Karpas-422 (cell line): ENCODE measurements at regions not wholly inside any gene's neighbourhood (a gene's known extent, or its start where the extent isn't known, plus 50 kb on each side); places are given as distances from the start of the nearest gene placed in this dataset.
"Not testable (repeated sequence)": the region's sequence is repeated elsewhere in the genome, so short reads cannot be mapped to it uniquely, and the experiment has no call there.

Experiments used
- DNase-seq: peaks from one replicate; pipeline ENCODE4 v3.0.0-alpha.2; 2015
- H2AFZ ChIP-seq: fragments of 200-600 bp; sonication (generic); 2 replicates; pipeline ENCODE4 v1.6.1; 2014; ENCODE audit warnings: antibody characterized with exemption, low read length, mixed read lengths
- H3K27ac ChIP-seq: fragments of 200-600 bp; sonication (generic); 2 replicates; pipeline ENCODE4 v1.5.1; 2014; ENCODE audit warnings: mild to moderate bottlenecking, low read length, moderate library complexity
- H3K27me3 ChIP-seq: fragments of 200-600 bp; sonication (generic); 2 replicates; pipeline ENCODE4 v1.6.1; 2014; ENCODE audit warnings: low read length, mixed read lengths
- H3K36me3 ChIP-seq: fragments of 200-600 bp; sonication (generic); 2 replicates; pipeline ENCODE4 v1.6.1; 2014; ENCODE audit warnings: low read length, mixed read lengths; ENCODE audit not compliant: insufficient read depth
- H3K4me1 ChIP-seq: fragments of 200-600 bp; sonication (generic); 2 replicates; pipeline ENCODE4 v1.6.1; 2014; ENCODE audit warnings: mild to moderate bottlenecking, low read length, mixed read lengths
- H3K4me2 ChIP-seq: fragments of 200-600 bp; sonication (generic); 2 replicates; pipeline ENCODE4 v1.6.1; 2014; ENCODE audit warnings: low read length, low read depth, mild to moderate bottlenecking; ENCODE audit not compliant: poor library complexity, severe bottlenecking
- H3K4me3 ChIP-seq: fragments of 200-600 bp; sonication (generic); 2 replicates; pipeline ENCODE4 v1.5.1; 2014; ENCODE audit warnings: mild to moderate bottlenecking, antibody characterized with exemption, low read length, mixed read lengths
- H3K79me2 ChIP-seq: fragments of 200-600 bp; sonication (generic); 2 replicates; pipeline ENCODE4 v1.6.1; 2014; ENCODE audit warnings: mild to moderate bottlenecking, low read length, mixed read lengths
- H3K9ac ChIP-seq: fragments of 200-600 bp; sonication (generic); 2 replicates; pipeline ENCODE4 v1.6.0; 2014; ENCODE audit warnings: low read length
- H3K9me2 ChIP-seq: fragments of 200-600 bp; sonication (generic), shearing (Covaris generic); replicated peaks from 2 replicates; pipeline ENCODE4 v1.6.0; 2014; ENCODE audit warnings: mild to moderate bottlenecking, low read length, moderate library complexity; ENCODE audit not compliant: insufficient read depth
- H3K9me3 ChIP-seq: fragments of 300-700, 200-600 bp; sonication (generic); 2 replicates; pipeline ENCODE4 v1.6.1; 2014; ENCODE audit warnings: low read length, mixed read lengths
- H4K20me1 ChIP-seq: fragments of 200-600 bp; sonication (generic); 2 replicates; pipeline ENCODE4 v1.6.1; 2014; ENCODE audit warnings: mild to moderate bottlenecking, antibody characterized with exemption, low read length, low read depth; ENCODE audit not compliant: insufficient read depth

DNA sequence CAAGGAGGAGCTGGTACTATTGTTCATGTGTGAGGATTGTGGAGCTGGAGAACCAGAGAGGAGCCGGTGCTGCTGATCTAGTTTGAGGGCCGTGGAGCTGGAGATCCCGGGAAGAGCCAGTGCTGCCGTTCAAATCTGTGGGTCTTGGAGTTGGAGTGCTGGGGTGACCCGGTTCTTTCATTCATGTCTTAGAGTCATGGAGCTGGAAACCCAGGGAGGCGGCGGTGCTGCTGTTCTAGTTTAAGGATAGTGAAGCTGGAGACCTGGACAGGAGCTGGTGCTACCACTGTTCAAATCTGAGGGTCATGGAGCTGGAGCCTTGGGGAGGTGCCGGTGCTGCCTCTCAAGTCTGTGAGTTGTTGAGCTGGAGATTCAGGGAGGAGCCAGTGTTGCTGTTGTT is 88.5 kb upstream of the ZNF479 start:
- H3K79me2 ChIP-seq, result no peaks in the 10 kb centered on the region
- no peak overlapping the region for H3K4me2 ChIP-seq
- DNase-seq, result no peak
- no peaks in the 10 kb centered on the region for H3K27me3 ChIP-seq
- H3K9me3 ChIP-seq, result no peaks in the 10 kb centered on the region; the same call in none of the 2 replicates
- H3K4me1 ChIP-seq, result no peaks in the 10 kb centered on the region
- H3K27ac ChIP-seq, result no peak overlapping the region
- H3K9me2 ChIP-seq, result no peaks in the 10 kb centered on the region
- H2AFZ ChIP-seq, result no peak overlapping the region
- H3K9ac ChIP-seq, result no peak overlapping the region
- no peaks in the 10 kb centered on the region for H4K20me1 ChIP-seq
- no peaks in the 10 kb centered on the region for H3K36me3 ChIP-seq
- H3K4me3 ChIP-seq, result no peak overlapping the region

GRCh38 chr7:57225666-57226065 is 93.4 kb upstream of the ZNF479 start:
- Histone ChIP-seq H3K79me2 (no peaks in the 10 kb centered on the region), H3K4me3 (no peak overlapping the region), H2AFZ (no peak overlapping the region), H3K27ac (no peak overlapping the region), H3K4me1 (no peaks in the 10 kb centered on the region), H3K9ac (no peak overlapping the region), H3K9me2 (no peaks in the 10 kb centered on the region), H3K27me3 (no peaks in the 10 kb centered on the region), H3K9me3 (peaks cover 9% of the 10 kb centered on the region), H3K36me3 (no peaks in the 10 kb centered on the region), H3K4me2 (no peak overlapping the region), H4K20me1 (no peaks in the 10 kb centered on the region)
- DNase-seq, result no peak

- not testable (repeated sequence) for H3K4me1 ChIP-seq, H3K4me2 ChIP-seq, H3K9ac ChIP-seq, H3K4me3 ChIP-seq, H3K79me2 ChIP-seq, H4K20me1 ChIP-seq, H3K27me3 ChIP-seq, DNase-seq, H3K9me3 ChIP-seq, H3K27ac ChIP-seq, H3K9me2 ChIP-seq, H2AFZ ChIP-seq, H3K36me3 ChIP-seq
These were observed 109.0 kb upstream of the ZNF479 start for GRCh38 chr7:57241236-57241635.

DNA sequence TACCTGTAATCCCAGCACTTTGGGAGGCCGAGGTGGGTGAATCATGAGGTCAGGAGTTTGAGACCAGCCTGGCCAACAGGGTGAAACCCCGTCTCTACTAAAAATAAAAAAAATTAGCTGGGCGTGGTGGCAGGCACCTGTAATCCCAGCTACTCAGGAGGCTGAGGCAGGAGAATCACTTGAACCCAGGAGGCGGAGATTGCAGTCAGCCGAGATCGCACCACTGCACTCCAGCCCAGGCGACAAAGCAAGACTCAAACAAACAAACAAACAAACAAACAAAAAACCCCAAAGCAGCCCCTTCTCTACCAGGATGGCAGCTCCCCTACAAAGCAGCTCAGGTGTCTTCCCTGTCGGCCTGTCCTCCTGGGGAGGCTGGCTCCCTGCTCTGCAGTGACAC is 111.3 kb upstream of the ZNF479 start:
- not testable (repeated sequence) for H4K20me1 ChIP-seq, H3K9ac ChIP-seq, H3K9me3 ChIP-seq, H2AFZ ChIP-seq, H3K27ac ChIP-seq, H3K4me1 ChIP-seq, DNase-seq, H3K4me3 ChIP-seq, H3K4me2 ChIP-seq, H3K27me3 ChIP-seq, H3K9me2 ChIP-seq, H3K79me2 ChIP-seq, H3K36me3 ChIP-seq

DNA sequence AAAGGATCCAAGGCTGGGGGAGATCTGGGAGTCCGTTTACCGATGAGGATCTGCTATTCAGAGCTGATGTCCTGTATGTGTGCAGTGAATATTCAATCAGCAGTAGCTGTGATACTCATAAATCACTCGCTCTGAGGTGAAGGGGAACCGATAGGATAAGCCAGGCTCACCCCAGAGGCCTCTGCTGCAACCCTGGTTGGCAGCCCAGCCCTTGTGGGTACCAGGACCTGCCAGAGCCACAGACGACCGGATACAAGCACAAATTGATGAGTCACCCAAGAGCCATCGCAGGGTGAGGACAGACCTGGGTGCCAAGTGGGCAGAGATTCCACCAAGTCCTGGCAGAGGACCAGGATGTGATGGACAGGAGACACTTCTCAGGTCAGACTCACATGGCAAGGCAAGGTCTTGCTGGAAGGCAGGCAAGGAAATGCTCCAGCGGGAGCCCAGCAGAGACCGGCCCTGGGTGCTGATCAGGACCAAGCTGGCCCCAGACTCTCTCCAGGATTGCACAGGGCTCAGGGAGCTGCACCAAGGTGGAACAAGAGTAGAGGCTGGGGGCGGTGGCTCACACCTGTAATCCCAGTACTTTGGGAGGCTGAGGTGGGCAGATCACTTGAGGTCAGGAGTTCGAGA is 112.2 kb upstream of the ZNF479 start:
- not testable (repeated sequence) for H3K36me3 ChIP-seq, DNase-seq, H2AFZ ChIP-seq, H3K9ac ChIP-seq, H3K27ac ChIP-seq, H3K27me3 ChIP-seq, H3K9me3 ChIP-seq, H4K20me1 ChIP-seq, H3K9me2 ChIP-seq, H3K4me1 ChIP-seq, H3K4me2 ChIP-seq, H3K79me2 ChIP-seq, H3K4me3 ChIP-seq

- H3K4me3 ChIP-seq, result no peak overlapping the region
- H2AFZ ChIP-seq, result no peak overlapping the region
- H3K4me2 ChIP-seq, result no peak overlapping the region
- H3K79me2 ChIP-seq, result no peaks in the 10 kb centered on the region
- H3K9ac ChIP-seq, result no peak overlapping the region
- H3K4me1 ChIP-seq, result no peaks in the 10 kb centered on the region
- no peak for DNase-seq
- H4K20me1 ChIP-seq, result no peaks in the 10 kb centered on the region
- H3K27me3 ChIP-seq, result no peaks in the 10 kb centered on the region
- H3K36me3 ChIP-seq, result no peaks in the 10 kb centered on the region
- H3K27ac ChIP-seq, result no peak overlapping the region
- H3K9me2 ChIP-seq, result no peaks in the 10 kb centered on the region
- peaks cover 9% of the 10 kb centered on the region for H3K9me3 ChIP-seq
These were observed 113.0 kb upstream of the ZNF479 start for GRCh38 chr7:57245206-57245605.

DNA sequence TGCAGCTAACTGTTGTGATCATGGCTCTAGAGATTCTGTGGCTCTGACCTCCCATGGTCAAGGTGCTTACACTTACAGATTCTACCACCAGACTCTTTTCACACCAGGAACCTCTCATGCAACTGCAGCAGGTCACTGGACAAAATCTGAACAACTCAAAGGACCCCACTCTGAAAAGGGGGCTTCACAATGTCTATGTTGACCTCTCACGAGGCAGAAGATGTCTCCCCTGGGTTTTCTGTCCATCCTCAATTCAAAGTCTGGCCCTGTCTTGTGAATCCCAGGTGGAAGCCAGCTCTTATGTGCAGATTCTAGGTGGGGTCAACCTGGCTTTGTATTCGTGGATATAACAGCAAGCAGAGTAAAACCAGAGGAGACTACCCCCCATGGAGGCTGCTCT is 118.6 kb upstream of the ZNF479 start:
- Histone ChIP-seq H2AFZ (no peak overlapping the region), H4K20me1 (no peaks in the 10 kb centered on the region), H3K4me3 (no peak overlapping the region), H3K27ac (no peak overlapping the region), H3K4me2 (no peak overlapping the region), H3K79me2 (no peaks in the 10 kb centered on the region), H3K4me1 (no peaks in the 10 kb centered on the region), H3K27me3 (no peaks in the 10 kb centered on the region), H3K36me3 (no peaks in the 10 kb centered on the region), H3K9me2 (no peaks in the 10 kb centered on the region), H3K9ac (no peak overlapping the region), H3K9me3 (peaks cover 24% of the 10 kb centered on the region)
- DNase-seq, result no peak

DNA sequence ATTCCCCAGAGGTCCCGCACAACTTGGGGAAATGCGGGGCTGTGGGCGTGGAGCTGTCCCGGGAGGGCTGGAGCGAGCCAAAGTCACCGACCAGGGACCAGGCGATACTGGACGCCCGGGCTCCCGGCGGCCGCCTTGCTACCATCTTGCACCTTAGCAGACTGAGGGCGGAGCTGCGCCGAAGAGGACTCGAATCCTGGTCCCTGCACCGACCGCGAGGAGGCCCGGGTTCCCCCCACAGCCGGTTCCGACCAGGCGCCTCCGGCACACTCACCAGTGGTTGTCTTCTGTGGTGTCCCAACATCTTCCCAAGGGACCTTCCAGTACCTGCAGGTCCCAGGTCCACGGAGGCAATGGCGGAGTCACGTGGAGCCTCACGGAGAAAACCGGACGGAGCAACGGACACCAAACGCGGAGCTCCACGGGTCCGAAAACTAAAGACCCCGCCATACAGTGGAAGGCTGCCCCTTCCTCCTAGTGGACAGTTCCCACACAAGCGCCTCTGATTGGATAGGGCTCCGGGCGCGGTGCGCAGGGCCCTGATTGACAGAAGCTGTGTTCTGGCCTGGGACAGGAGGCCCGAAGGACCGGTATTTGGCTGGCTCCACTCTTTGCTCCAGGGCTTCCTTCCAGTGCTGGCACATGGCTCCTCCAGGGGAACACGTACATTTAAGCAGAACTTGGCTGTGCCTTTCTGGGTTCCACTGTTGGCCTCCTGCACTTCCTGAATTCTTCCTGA is 124.6 kb upstream of the ZNF479 start:
- Histone ChIP-seq H3K9me2 (no peaks in the 10 kb centered on the region), H3K36me3 (no peaks in the 10 kb centered on the region), H3K4me1 (no peaks in the 10 kb centered on the region), H3K79me2 (no peaks in the 10 kb centered on the region), H3K4me3 (no peak overlapping the region), H3K9me3 (peaks cover 7% of the 10 kb centered on the region; the same call in 1 of the 2 replicates), H2AFZ (no peak overlapping the region), H4K20me1 (no peaks in the 10 kb centered on the region), H3K27ac (no peak overlapping the region), H3K4me2 (no peak overlapping the region), H3K27me3 (no peaks in the 10 kb centered on the region), H3K9ac (no peak overlapping the region)
- no peak for DNase-seq
